H1 (cell line): ENCODE measurements at regions not wholly inside any gene's neighbourhood (a gene's known extent, or its start where the extent isn't known, plus 50 kb on each side); places are given as distances from the start of the nearest gene placed in this dataset.

Experiments
- CTCF ChIA-PET: fragments of 300-600 bp; sonication (Branson Sonifier 250); formaldehyde crosslinking; loops from one replicate; lab custom pipeline; 2021; ENCODE audit not compliant: partially characterized antibody; lab: Charles Lee
- POLR2A ChIA-PET: fragments of 300-600 bp; sonication (Branson Sonifier 250); formaldehyde crosslinking; loops from one replicate; lab custom pipeline; 2021; ENCODE audit warnings: inconsistent platforms; ENCODE audit not compliant: partially characterized antibody; lab: Charles Lee
- DNase-seq, 2 experiments: peaks; one replicate each; pipeline versions ENCODE4 v3.0.0 to v3.0.0-alpha.2; 2010 to 2022; ENCODE audit warnings: low spot score in 2 of 2, low read depth in 1 of 2, mixed read lengths in 1 of 2
- FAIRE-seq: peaks from 2 replicates; lab custom pipeline; 2011; peaks lifted over from hg19 to GRCh38; lab: Jason Lieb, UNC
- H2AFZ ChIP-seq: 2 replicates; pipeline ENCODE4 v1.8.1; 2012; ENCODE audit warnings: low read length, inconsistent platforms
- H2AK5ac ChIP-seq: 2 replicates; pipeline ENCODE4 v1.6.1; 2013; ENCODE audit warnings: low read depth, low read length
- H2BK120ac ChIP-seq: replicated peaks from 2 replicates; pipeline ENCODE3; 2013; ENCODE audit warnings: low read depth, low read length, inconsistent platforms
- H2BK12ac ChIP-seq: 2 replicates; pipeline ENCODE4 v1.6.1; 2013; ENCODE audit warnings: low read depth, low read length
- H2BK15ac ChIP-seq: 2 replicates; pipeline ENCODE4 v1.6.1; 2013; ENCODE audit warnings: low read length
- H2BK20ac ChIP-seq: 2 replicates; pipeline ENCODE4 v1.6.1; 2013; ENCODE audit warnings: low read length
- H2BK5ac ChIP-seq: 2 replicates; pipeline ENCODE4 v1.6.1; 2013; ENCODE audit warnings: low read depth, low read length
- H3K14ac ChIP-seq: 2 replicates; pipeline ENCODE4 v1.6.1; 2013; ENCODE audit warnings: inconsistent platforms; ENCODE audit not compliant: insufficient read length
- H3K18ac ChIP-seq: 2 replicates; pipeline ENCODE4 v1.6.1; 2013; ENCODE audit warnings: low read length; ENCODE audit errors: extremely low read depth
- H3K23ac ChIP-seq: 2 replicates; pipeline ENCODE4 v1.6.1; 2013; ENCODE audit warnings: inconsistent platforms; ENCODE audit not compliant: insufficient read length
- H3K23me2 ChIP-seq: 2 replicates; pipeline ENCODE4 v1.6.1; 2013; ENCODE audit warnings: low read depth, low read length
- H3K27ac ChIP-seq: 2 replicates; pipeline ENCODE4 v1.6.1; 2011; ENCODE audit warnings: low read depth, low read length, inconsistent platforms
- H3K27me3 ChIP-seq, 4 experiments: replicated peaks in 1 of 4; 1 replicate in 1 of 4; 2 replicates in 3 of 4; pipeline versions ENCODE4 v1.6.1 to v1.8.1; 2011 to 2013; ENCODE audit warnings: low read length in 3 of 4, mild to moderate bottlenecking in 3 of 4, inconsistent platforms in 2 of 4, mixed read lengths in 2 of 4, moderate library complexity in 1 of 4; ENCODE audit not compliant: control insufficient read depth in 3 of 4, insufficient read depth in 3 of 4; ENCODE audit errors: extremely low read depth in 1 of 4
- H3K36me3 ChIP-seq, 4 experiments: 2 replicates each; pipeline versions ENCODE4 v1.6.1 to v1.8.1; 2011 to 2013; ENCODE audit warnings: mild to moderate bottlenecking in 4 of 4, low read length in 3 of 4, moderate library complexity in 2 of 4, control low read depth in 1 of 4, inconsistent platforms in 1 of 4; ENCODE audit not compliant: insufficient read depth in 4 of 4, control insufficient read depth in 2 of 4
- H3K4ac ChIP-seq: replicated peaks from 2 replicates; pipeline ENCODE3; 2013; ENCODE audit warnings: low read length, low read depth, mixed read lengths, inconsistent platforms; ENCODE audit not compliant: insufficient read length
- H3K4me1 ChIP-seq, 4 experiments: replicated peaks in 1 of 4; 1 replicate in 1 of 4; 2 replicates in 3 of 4; pipeline versions ENCODE4 v1.6.1 to v1.8.1; 2011 to 2013; ENCODE audit warnings: low read length in 3 of 4, inconsistent platforms in 2 of 4, mixed read lengths in 1 of 4; ENCODE audit not compliant: insufficient read depth in 4 of 4, control insufficient read depth in 3 of 4
- H3K4me2 ChIP-seq, 2 experiments: 2 replicates each; pipeline versions ENCODE4 v1.6.1 to v1.8.1; 2011 to 2013; ENCODE audit warnings: low read depth in 2 of 2, low read length in 2 of 2, control low read depth in 1 of 2, inconsistent platforms in 1 of 2, mild to moderate bottlenecking in 1 of 2; ENCODE audit not compliant: insufficient read depth in 1 of 2
- H3K4me3 ChIP-seq, 4 experiments: fragments of 200-600, 300-600 bp in 1 of 4; sonication (generic), shearing (Covaris generic), sonication (Bioruptor Twin) in 1 of 4; 2 replicates each; pipeline versions ENCODE4 v1.5.1 to v1.8.1; 2011 to 2016; ENCODE audit warnings: low read length in 4 of 4, low read depth in 3 of 4, control low read depth in 2 of 4, inconsistent platforms in 2 of 4, mild to moderate bottlenecking in 2 of 4, mixed read lengths in 1 of 4, moderate library complexity in 1 of 4; ENCODE audit not compliant: insufficient read depth in 2 of 4; ENCODE audit errors: extremely low read depth in 1 of 4
- H3K56ac ChIP-seq: replicated peaks from 2 replicates; pipeline ENCODE3; 2013; ENCODE audit warnings: low read depth, mild to moderate bottlenecking, mixed read lengths, low read length, inconsistent platforms; ENCODE audit not compliant: insufficient read length
- H3K79me1 ChIP-seq: 2 replicates; pipeline ENCODE4 v1.6.1; 2013; ENCODE audit warnings: low read depth, low read length, control low read depth
- H3K79me2 ChIP-seq, 2 experiments: 2 replicates each; pipeline versions ENCODE4 v1.6.1 to v1.8.1; 2012 to 2013; ENCODE audit warnings: low read length in 2 of 2, mild to moderate bottlenecking in 2 of 2, inconsistent platforms in 1 of 2; ENCODE audit not compliant: insufficient read depth in 2 of 2, control insufficient read depth in 1 of 2
- H3K9ac ChIP-seq, 4 experiments: replicated peaks in 1 of 4; 1 replicate in 1 of 4; 2 replicates in 3 of 4; pipeline versions ENCODE4 v1.6.1 to v1.8.1; 2011 to 2013; ENCODE audit warnings: low read depth in 3 of 4, low read length in 3 of 4, control low read depth in 2 of 4, mild to moderate bottlenecking in 2 of 4, moderate library complexity in 2 of 4, inconsistent platforms in 1 of 4; ENCODE audit errors: extremely low read depth in 1 of 4
- H3K9me3 ChIP-seq, 2 experiments: 2 replicates each; pipeline versions ENCODE4 v1.6.1 to v1.8.1; 2012 to 2013; ENCODE audit warnings: mild to moderate bottlenecking in 2 of 2, moderate library complexity in 2 of 2, control low read depth in 1 of 2, inconsistent platforms in 1 of 2, low read depth in 1 of 2, low read length in 1 of 2, mixed read lengths in 1 of 2; ENCODE audit not compliant: insufficient read depth in 2 of 2
- H4K20me1 ChIP-seq, 2 experiments: replicated peaks in 1 of 2; 2 replicates each; pipeline versions ENCODE3 to v1.8.1; 2011 to 2013; ENCODE audit warnings: inconsistent platforms in 2 of 2, low read length in 2 of 2, mild to moderate bottlenecking in 1 of 2; ENCODE audit not compliant: insufficient read depth in 2 of 2, control insufficient read depth in 1 of 2
- H4K5ac ChIP-seq: 2 replicates; pipeline ENCODE4 v1.6.1; 2013; ENCODE audit warnings: low read length, low read depth, mixed read lengths, inconsistent platforms; ENCODE audit not compliant: insufficient read length
- H4K8ac ChIP-seq: 2 replicates; pipeline ENCODE4 v1.8.0; 2013; ENCODE audit warnings: mild to moderate bottlenecking, moderate library complexity, low read length, inconsistent platforms; ENCODE audit not compliant: insufficient read depth; ENCODE audit errors: extremely low read depth
- H4K91ac ChIP-seq: replicated peaks from 2 replicates; pipeline ENCODE3; 2013; ENCODE audit warnings: low read length, mixed read lengths, inconsistent platforms; ENCODE audit not compliant: insufficient read length
- E2F6 ChIP-seq: IDR thresholded peaks from 2 replicates; pipeline ENCODE4 v1.6.1; 2012; ENCODE audit warnings: inconsistent platforms
- JUND ChIP-seq: IDR thresholded peaks from 2 replicates; pipeline ENCODE4 v1.6.1; 2011; ENCODE audit warnings: mild to moderate bottlenecking, improper control_type of control experiment, low read length
- SP1 ChIP-seq: IDR thresholded peaks from 2 replicates; pipeline ENCODE4 v1.6.1; 2011; ENCODE audit warnings: low read depth, low read length
- TBP ChIP-seq: IDR thresholded peaks from 2 replicates; pipeline ENCODE4 v1.6.1; 2011; ENCODE audit warnings: low read depth, low read length, improper control_type of control experiment
- WGBS, 2 experiments: shearing (Covaris generic) in 1 of 2; methylation state at CpG; one replicate each; pipeline versions ENCODE4 v1.1.6 to v1.1.7; 2013 to 2015; ENCODE audit warnings: low lambda C conversion rate in 2 of 2, mixed read lengths in 2 of 2, inconsistent platforms in 1 of 2, low coverage in 1 of 2, missing lambda C conversion rate in 1 of 2; ENCODE audit not compliant: insufficient replicate concordance in 2 of 2, insufficient coverage in 1 of 2, insufficient read length in 1 of 2; ENCODE audit errors: extremely low coverage in 1 of 2, missing lambda C conversion rate in 1 of 2; 5-methylcytosine and 5-hydroxymethylcytosine counted together

- H3K36me3 ChIP-seq, result no peaks in the 10 kb centered on the region
- no peaks in the 10 kb centered on the region for H3K79me1 ChIP-seq
- no peak overlapping the region for H3K4me2 ChIP-seq
- ChIA-PET CTCF (interaction anchor here (1.2 to 2.8 kb wide), 3 partner anchors 10 to 66 kb away, joined by 5 to 8 read pairs (median 6); no protein-coding TSS in a partner anchor), POLR2A (no interaction called here)
- no peak overlapping the region for H3K27ac ChIP-seq
- H3K56ac ChIP-seq, result no peak overlapping the region
- H3K4me1 ChIP-seq, result no peaks in the 10 kb centered on the region
- H2BK20ac ChIP-seq, result no peak overlapping the region
- no peak overlapping the region for H4K8ac ChIP-seq
- WGBS, 2 experiments, result 97% methylated on average over 3 of the region's 3 CpGs; no CpG with 5 or more reads in 1 of the 2 experiments
- no peak overlapping the region for H4K91ac ChIP-seq
- H3K18ac ChIP-seq, result no peak overlapping the region
- H3K9me3 ChIP-seq, result peaks cover 0 to 3% of the 10 kb centered on the region in 2 experiments; a peak in 1 of 4 replicates
- no peak overlapping the region for H2BK15ac ChIP-seq
- no peak overlapping the region for H3K4ac ChIP-seq
- no peak for TF ChIP-seq JUND
- no peak for TF ChIP-seq TBP
- TF ChIP-seq E2F6, result no peak
- no peak for TF ChIP-seq SP1
- no peaks in the 10 kb centered on the region for H3K27me3 ChIP-seq
- H4K20me1 ChIP-seq, result peaks cover 0 to 2% of the 10 kb centered on the region in 2 experiments
- H3K23me2 ChIP-seq, result no peaks in the 10 kb centered on the region
- no peak overlapping the region for H2AK5ac ChIP-seq
- no peak for FAIRE-seq
- H3K4me3 ChIP-seq, result no peak overlapping the region
- H3K79me2 ChIP-seq, result no peaks in the 10 kb centered on the region
- H2BK120ac ChIP-seq, result no peak overlapping the region
- no peak overlapping the region for H3K23ac ChIP-seq
- no peak overlapping the region for H3K14ac ChIP-seq
- no peak overlapping the region for H4K5ac ChIP-seq
- DNase-seq, result no peak
- no peak overlapping the region for H2AFZ ChIP-seq
- no peak overlapping the region for H3K9ac ChIP-seq
- no peak overlapping the region for H2BK12ac ChIP-seq
- no peak overlapping the region for H2BK5ac ChIP-seq
These were observed 73.8 kb upstream of the YWHAQ start for GRCh38 chr2:9704600-9704999.
